Urinary bladder (tissue), 3 donors: ENCODE measurements at regions not wholly inside any gene's neighbourhood (a gene's known extent, or its start where the extent isn't known, plus 50 kb on each side); places are given as distances from the start of the nearest gene placed in this dataset.

Experiments
- DNase-seq: peaks from one replicate; pipeline ENCODE4 v3.0.0-alpha.2; 2015; ENCODE audit errors: extremely low spot score
- H3K27ac ChIP-seq: one replicate; pipeline ENCODE4 v1.5.1; 2013; ENCODE audit warnings: low read depth, mild to moderate bottlenecking, moderate library complexity
- H3K36me3 ChIP-seq: one replicate; pipeline ENCODE4 v1.6.1; 2013; ENCODE audit warnings: mild to moderate bottlenecking, moderate library complexity; ENCODE audit not compliant: insufficient read depth
- H3K4me1 ChIP-seq: one replicate; pipeline ENCODE4 v1.6.1; 2013; ENCODE audit warnings: mild to moderate bottlenecking, moderate library complexity; ENCODE audit not compliant: insufficient read depth
- H3K4me3 ChIP-seq: one replicate; pipeline ENCODE4 v1.5.1; 2013; ENCODE audit warnings: low read depth, low read length
- WGBS: extraction: QIAGEN DNeasy Blood & Tissue Kit; methylation state at CpG from one replicate; pipeline ENCODE4 v1.1.7; 2013; 5-methylcytosine and 5-hydroxymethylcytosine counted together
- donor health status: healthy with polysubstance abuse.
- donor health status: healthy.

DNA sequence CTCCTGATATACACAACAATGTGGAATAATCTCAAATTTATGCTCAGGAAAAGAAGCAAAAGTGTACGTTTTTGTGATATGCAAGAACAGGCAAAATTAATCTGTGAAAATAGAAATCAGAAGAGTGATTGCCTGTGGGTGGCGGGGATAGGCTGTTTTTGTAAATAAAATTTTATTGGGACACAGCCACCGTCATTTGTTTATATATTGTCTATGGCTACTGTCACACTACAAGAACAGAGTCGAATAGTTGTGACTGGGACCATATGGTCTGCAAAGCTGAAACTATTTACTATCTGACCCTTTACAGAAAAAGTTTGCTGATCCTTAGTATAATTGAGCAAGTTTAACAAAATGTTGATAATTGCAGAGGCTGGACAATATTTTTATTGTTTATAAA is 269.5 kb upstream of the HTR2A start:
- 44% methylated on average over 4 of the region's 4 CpGs for WGBS
- Histone ChIP-seq H3K36me3 (no peaks in the 10 kb centered on the region), H3K4me1 (no peaks in the 10 kb centered on the region), H3K27ac (no peak overlapping the region), H3K4me3 (no peak overlapping the region)
- DNase-seq: no peak

DNA sequence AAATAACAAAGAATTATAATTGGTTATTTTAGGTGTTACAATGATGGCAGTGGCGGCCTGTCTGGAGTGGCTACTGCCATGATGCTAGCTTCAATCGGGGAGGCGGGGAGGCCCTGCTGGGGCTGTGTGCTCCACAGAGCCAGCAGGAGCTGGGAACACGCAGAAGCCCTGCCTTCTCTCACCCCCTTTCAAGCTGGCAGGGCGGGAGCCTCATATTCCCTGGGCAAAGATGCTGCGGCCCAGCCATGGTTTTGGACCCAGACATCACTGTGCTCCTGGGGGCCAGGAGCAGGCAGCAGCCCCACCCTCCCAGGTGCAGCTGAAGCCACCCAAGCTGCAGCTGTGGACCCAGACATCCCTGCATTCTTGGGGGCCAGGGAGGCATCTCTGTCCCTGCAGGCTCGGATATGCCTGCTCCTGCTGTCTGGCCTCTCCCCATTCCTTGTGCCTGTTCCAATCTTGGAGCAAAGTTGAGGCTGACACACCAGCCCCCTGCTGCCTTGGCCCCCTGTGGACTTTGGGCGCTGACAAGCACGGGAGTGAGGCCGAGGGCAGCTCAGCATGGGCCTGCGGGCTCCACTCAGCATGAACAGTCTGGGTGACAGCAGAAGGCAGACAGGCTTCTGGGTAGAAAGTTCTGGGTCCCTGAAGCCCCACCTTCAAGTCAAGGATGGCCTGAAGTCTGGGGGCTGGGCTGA is 263.1 kb upstream of the HTR2A start:
- WGBS: 93% methylated on average over 11 of the region's 11 CpGs
- no peak for DNase-seq
- H3K27ac ChIP-seq: no peak overlapping the region
- no peaks in the 10 kb centered on the region for H3K4me1 ChIP-seq
- no peak overlapping the region for H3K4me3 ChIP-seq
- no peaks in the 10 kb centered on the region for H3K36me3 ChIP-seq

DNA sequence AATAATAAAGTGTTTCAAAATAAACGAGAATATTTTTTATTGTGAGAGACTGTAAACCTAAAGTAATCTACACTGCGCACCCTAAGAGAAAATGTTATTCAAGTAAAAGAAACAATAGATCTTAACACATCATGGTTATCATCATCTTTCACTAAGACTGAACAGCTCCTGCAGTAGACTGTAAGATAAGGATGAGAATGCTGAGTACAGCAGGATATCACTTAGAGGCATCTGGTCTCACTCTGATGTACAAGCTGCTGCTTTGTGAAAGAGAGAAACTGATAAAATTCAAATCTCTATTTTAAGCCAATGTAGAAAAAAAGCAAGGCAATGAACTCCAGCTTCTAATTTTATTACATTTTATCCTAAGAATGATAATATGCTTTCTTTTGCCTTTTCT is 261.7 kb upstream of the HTR2A start:
- H3K36me3 ChIP-seq: no peaks in the 10 kb centered on the region
- no peak for DNase-seq
- no peak overlapping the region for H3K27ac ChIP-seq
- H3K4me1 ChIP-seq: no peaks in the 10 kb centered on the region
- H3K4me3 ChIP-seq: no peak overlapping the region
- WGBS: 29% methylated on average over 2 of the region's 2 CpGs

DNA sequence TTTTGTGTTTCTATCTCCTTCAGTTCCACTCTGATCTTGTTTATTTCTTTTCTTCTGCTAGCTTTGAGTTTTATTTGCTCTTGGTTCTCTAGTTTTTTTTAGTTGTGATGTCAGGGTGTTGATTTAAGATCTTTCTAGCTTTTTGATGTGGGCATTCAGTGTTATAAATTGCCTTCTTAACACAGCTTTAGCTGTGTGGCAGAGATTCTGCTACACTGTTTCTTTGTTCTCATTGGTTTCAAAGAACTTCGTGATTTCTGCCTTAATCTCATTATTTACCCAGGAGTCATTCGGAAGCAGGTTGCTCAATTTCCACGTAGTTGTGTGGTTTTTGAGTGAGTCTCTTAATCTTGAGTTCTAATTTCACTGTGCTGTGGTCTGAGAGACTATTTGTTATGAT is 251.7 kb upstream of the HTR2A start:
- no peak overlapping the region for H3K4me3 ChIP-seq
- no peak for DNase-seq
- H3K4me1 ChIP-seq: no peaks in the 10 kb centered on the region
- WGBS: 58% methylated on average over 3 of the region's 3 CpGs
- no peaks in the 10 kb centered on the region for H3K36me3 ChIP-seq
- no peak overlapping the region for H3K27ac ChIP-seq

GRCh38 chr13:47147812-47148119 is 250.9 kb upstream of the HTR2A start:
- WGBS: 63% methylated on average over 2 of the region's 2 CpGs
- peak; percentile 21 for DNase-seq
- H3K27ac ChIP-seq: no peak overlapping the region
- no peak overlapping the region for H3K4me3 ChIP-seq
- no peaks in the 10 kb centered on the region for H3K4me1 ChIP-seq
- H3K36me3 ChIP-seq: no peaks in the 10 kb centered on the region

GRCh38 chr13:47146991-47147811 is 250.3 kb upstream of the HTR2A start:
- Histone ChIP-seq H3K4me3 (no peak overlapping the region), H3K27ac (no peak overlapping the region), H3K4me1 (no peaks in the 10 kb centered on the region), H3K36me3 (no peaks in the 10 kb centered on the region)
- no peak for DNase-seq
- WGBS: 92% methylated on average over 2 of the region's 2 CpGs

DNA sequence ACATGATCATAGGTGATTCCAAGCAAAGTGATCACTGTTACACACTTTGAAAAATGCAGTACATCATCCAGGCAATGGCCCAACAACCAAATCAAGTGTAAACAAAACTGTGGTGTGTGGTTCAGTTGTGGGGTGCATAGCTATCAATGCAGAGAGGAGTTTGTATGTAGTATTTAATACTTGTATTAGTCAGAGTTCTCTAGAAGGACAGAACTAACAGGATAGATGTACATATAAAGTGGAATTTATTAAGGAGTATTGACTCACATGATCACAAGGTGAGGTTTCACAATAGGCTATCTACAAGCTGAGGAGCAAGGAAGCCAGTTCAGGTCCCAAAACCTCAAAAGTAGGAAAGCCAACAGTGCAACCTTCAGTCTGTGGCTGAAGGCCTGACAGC is 249.3 kb upstream of the HTR2A start:
- DNase-seq: no peak
- H3K4me3 ChIP-seq: no peak overlapping the region
- no peak overlapping the region for H3K27ac ChIP-seq
- H3K4me1 ChIP-seq: no peaks in the 10 kb centered on the region
- H3K36me3 ChIP-seq: no peaks in the 10 kb centered on the region

DNA sequence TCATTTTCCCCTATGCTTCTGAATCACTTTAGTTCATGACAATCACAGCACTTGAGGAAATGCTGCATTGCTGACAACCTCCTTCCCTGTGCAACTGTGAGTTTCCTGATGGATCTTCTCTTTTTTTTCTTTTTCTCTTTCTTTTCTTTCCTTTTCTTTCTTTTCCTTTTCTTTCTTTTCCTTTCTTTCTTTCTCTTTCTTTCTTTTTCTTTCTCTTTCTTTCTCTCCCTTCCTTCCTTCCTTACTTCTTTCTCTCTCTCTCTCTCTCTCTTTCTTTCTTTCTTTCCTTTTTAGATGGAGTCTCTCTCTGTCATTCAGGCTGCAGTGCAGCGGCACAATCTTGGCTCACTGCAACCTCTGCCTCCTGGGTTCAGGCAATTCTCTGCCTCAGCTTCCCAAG is 247.9 kb upstream of the HTR2A start:
- 98% methylated on average over 1 of the region's 1 CpG for WGBS
- no peaks in the 10 kb centered on the region for H3K36me3 ChIP-seq
- no peak overlapping the region for H3K4me3 ChIP-seq
- H3K27ac ChIP-seq: no peak overlapping the region
- H3K4me1 ChIP-seq: no peaks in the 10 kb centered on the region
- DNase-seq: no peak

DNA sequence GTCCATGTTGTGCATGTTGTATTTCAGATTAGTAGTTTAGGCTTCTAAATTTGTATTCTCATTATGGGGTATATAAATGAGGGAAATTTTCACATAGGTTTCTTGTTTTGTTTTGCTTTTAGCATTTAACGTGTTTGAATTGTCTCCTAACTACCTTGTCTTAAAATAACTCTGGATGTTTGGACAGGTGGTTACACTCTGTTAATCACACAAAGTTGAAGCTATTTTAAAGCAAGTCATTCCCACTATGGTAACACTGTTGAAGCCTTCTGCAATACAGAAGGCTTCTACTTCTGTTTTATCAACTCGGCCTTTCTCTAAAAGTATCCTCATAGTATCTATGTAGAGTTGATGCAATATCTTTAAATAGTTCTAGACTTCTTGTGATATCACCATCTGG is 245.3 kb upstream of the HTR2A start:
- Histone ChIP-seq H3K36me3 (no peaks in the 10 kb centered on the region), H3K27ac (no peak overlapping the region), H3K4me1 (no peaks in the 10 kb centered on the region), H3K4me3 (no peak overlapping the region)
- 71% methylated on average over 2 of the region's 2 CpGs for WGBS
- no peak for DNase-seq

- Histone ChIP-seq H3K4me3 (no peak overlapping the region), H3K4me1 (no peaks in the 10 kb centered on the region), H3K36me3 (no peaks in the 10 kb centered on the region), H3K27ac (no peak overlapping the region)
- DNase-seq: no peak
- 55% methylated on average over 2 of the region's 2 CpGs for WGBS
Observed at GRCh38 chr13:47139519-47139918, 242.7 kb upstream of the HTR2A start.

DNA sequence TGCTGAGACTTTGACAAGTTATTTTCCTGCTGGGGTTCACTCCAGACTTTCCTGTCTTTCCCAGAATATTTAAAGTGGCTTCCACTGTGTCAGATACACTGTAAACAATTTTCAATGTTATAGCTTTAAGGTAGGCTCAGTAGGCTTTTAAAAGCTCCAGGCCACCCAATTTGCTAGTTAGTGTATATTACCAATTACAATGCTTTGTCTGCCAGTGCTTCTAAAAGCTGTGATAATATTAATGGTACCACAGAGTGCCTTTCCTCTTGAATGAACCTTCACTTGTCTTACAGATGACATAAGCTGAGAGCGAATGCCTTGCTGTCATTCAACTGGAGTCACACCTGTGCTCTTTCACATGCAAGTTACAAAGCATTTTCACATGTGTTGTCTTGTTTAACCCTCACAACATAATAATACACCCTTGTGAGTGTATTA is 239.7 kb upstream of the HTR2A start:
- Histone ChIP-seq H3K27ac (no peak overlapping the region), H3K4me1 (no peaks in the 10 kb centered on the region), H3K4me3 (no peak overlapping the region), H3K36me3 (no peaks in the 10 kb centered on the region)
- no peak for DNase-seq
- 93% methylated on average over 1 of the region's 1 CpG for WGBS

- 71% methylated on average over 5 of the region's 5 CpGs for WGBS
- H3K4me1 ChIP-seq: no peaks in the 10 kb centered on the region
- no peak overlapping the region for H3K4me3 ChIP-seq
- no peaks in the 10 kb centered on the region for H3K36me3 ChIP-seq
- no peak for DNase-seq
- no peak overlapping the region for H3K27ac ChIP-seq
Observed at GRCh38 chr13:47135800-47136503, 239.1 kb upstream of the HTR2A start.

DNA sequence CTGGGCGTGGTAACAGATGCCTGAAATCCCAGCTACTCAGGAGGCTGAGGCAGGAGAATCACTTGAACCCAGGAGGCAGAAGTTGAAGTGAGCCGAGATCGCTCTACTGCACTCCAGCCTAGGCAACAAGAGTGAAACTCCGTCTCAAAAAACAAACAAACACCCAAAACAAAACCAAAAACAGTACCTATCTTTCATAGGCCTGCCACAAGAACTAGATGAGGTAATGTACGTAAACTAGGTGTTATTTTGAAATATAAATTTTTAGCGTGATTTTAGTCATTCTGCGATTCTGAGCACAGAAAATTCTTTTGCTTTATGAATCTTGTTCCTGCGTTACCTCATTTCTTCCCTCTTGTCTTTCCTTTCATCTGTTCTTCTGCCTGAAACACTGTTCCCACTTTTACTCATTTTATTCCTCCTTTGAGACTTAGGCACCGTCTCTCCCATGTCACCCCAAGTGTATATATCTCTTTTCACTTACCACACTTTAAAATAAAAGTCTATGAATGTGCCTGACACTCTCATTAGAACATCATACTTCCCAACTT is 238.2 kb upstream of the HTR2A start:
- no peaks in the 10 kb centered on the region for H3K36me3 ChIP-seq
- WGBS: 85% methylated on average over 9 of the region's 9 CpGs
- no peak for DNase-seq

DNA sequence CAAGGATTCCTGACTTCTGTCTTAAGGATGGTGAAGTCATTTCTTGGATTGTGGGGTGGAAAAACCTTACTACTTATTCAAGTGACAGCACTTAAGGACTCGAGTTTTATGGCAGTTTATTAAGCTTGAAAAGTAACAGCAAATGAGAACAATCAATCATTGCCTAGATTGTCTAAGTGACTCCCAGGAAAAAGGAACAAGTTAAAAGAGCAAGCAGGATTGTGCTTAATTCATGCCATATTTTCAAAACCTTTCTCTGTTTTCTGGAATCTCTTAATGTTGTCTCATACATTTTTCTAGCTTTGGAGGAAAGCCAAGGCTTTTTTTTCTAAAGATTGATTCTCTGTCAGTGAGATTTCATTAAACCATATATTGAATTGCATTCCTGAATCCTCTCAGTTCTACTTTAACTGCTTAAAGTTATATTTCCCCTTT is 236.2 kb upstream of the HTR2A start:
- WGBS: 7% methylated on average over 1 of the region's 1 CpG
- Histone ChIP-seq H3K36me3 (no peaks in the 10 kb centered on the region), H3K27ac (no peak overlapping the region), H3K4me1 (no peaks in the 10 kb centered on the region), H3K4me3 (no peak overlapping the region)
- DNase-seq: no peak

More for the DNA sequence above, 238.2 kb upstream of the HTR2A start:
- Histone ChIP-seq H3K4me1 (no peaks in the 10 kb centered on the region), H3K27ac (no peak overlapping the region), H3K4me3 (no peak overlapping the region)
